Neuron (in vitro differentiated cells): ENCODE measurements at regions not wholly inside any gene's neighbourhood (a gene's known extent, or its start where the extent isn't known, plus 50 kb on each side); places are given as distances from the start of the nearest gene placed in this dataset.
"Not testable (repeated sequence)": the region's sequence is repeated elsewhere in the genome, so short reads cannot be mapped to it uniquely, and the experiment has no call there.

Experiments
- H2AFZ ChIP-seq: one replicate; pipeline ENCODE4 v1.6.1; 2013; ENCODE audit warnings: low read depth, mild to moderate bottlenecking, inconsistent platforms, low read length, moderate library complexity
- H3K27me3 ChIP-seq: one replicate; pipeline ENCODE4 v1.6.1; 2013; ENCODE audit warnings: low read length; ENCODE audit not compliant: insufficient read depth
- H3K36me3 ChIP-seq: one replicate; pipeline ENCODE4 v1.6.1; 2013; ENCODE audit warnings: low read length; ENCODE audit not compliant: insufficient read depth
- H3K4me1 ChIP-seq: one replicate; pipeline ENCODE4 v1.6.1; 2013; ENCODE audit warnings: low read length; ENCODE audit not compliant: insufficient read depth
- H3K4me3 ChIP-seq: 2 replicates; pipeline ENCODE4 v1.5.1; 2013; ENCODE audit warnings: mild to moderate bottlenecking, low read length, moderate library complexity
- H3K9me3 ChIP-seq: one replicate; pipeline ENCODE4 v1.6.1; 2013; ENCODE audit warnings: low read length

GRCh38 chr6:104460738-104461483 lies 398.8 kb downstream of the HACE1 start:
- Histone ChIP-seq H3K9me3 (no peaks in the 10 kb centered on the region), H3K4me3 (no peak overlapping the region), H3K4me1 (no peaks in the 10 kb centered on the region), H3K36me3 (no peaks in the 10 kb centered on the region), H3K27me3 (no peaks in the 10 kb centered on the region), H2AFZ (no peak overlapping the region)

- Histone ChIP-seq H3K4me3 (no peak overlapping the region), H3K27me3 (no peaks in the 10 kb centered on the region), H3K36me3 (no peaks in the 10 kb centered on the region), H3K4me1 (no peaks in the 10 kb centered on the region), H3K9me3 (no peaks in the 10 kb centered on the region), H2AFZ (no peak overlapping the region)
These were observed 400.2 kb downstream of the HACE1 start for GRCh38 chr6:104459543-104459942.

GRCh38 chr6:104449918-104450317 lies 409.8 kb downstream of the HACE1 start:
- H3K27me3 ChIP-seq: no peaks in the 10 kb centered on the region
- H3K4me1 ChIP-seq: peaks cover 2% of the 10 kb centered on the region
- H3K36me3 ChIP-seq: no peaks in the 10 kb centered on the region
- H2AFZ ChIP-seq: no peak overlapping the region
- no peaks in the 10 kb centered on the region for H3K9me3 ChIP-seq
- no peak overlapping the region for H3K4me3 ChIP-seq

GRCh38 chr6:104446101-104447080 lies 413.3 kb downstream of the HACE1 start:
- H3K4me3 ChIP-seq, H3K27me3 ChIP-seq, H2AFZ ChIP-seq, H3K36me3 ChIP-seq, H3K4me1 ChIP-seq, H3K9me3 ChIP-seq: not testable (repeated sequence)

GRCh38 chr6:104434519-104434918 lies 425.2 kb downstream of the HACE1 start:
- H2AFZ ChIP-seq: no peak overlapping the region
- H3K4me1 ChIP-seq: no peaks in the 10 kb centered on the region
- no peaks in the 10 kb centered on the region for H3K36me3 ChIP-seq
- H3K9me3 ChIP-seq: no peaks in the 10 kb centered on the region
- no peaks in the 10 kb centered on the region for H3K27me3 ChIP-seq
- no peak overlapping the region for H3K4me3 ChIP-seq

DNA sequence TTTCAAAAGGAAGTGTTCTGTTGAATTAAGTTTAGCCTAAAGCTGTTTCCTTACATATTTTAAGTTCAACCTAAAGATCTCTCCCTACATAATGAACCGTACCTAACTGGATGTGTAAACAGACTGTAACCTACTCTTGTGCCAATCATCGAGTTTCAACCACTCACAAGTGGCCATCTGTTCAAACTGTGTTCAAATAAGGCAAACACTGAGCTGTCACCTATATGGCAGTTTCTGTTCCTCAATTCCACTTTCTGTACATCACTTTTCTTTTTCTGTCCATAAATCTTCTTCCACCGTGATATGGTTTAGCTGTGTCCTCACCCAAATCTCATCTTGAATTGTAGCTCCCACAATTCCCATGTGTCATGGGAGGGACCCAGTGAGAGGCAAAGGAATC lies 428.6 kb downstream of the HACE1 start:
- Histone ChIP-seq H3K4me3 (no peak overlapping the region), H3K36me3 (no peaks in the 10 kb centered on the region), H3K4me1 (no peaks in the 10 kb centered on the region), H2AFZ (no peak overlapping the region), H3K27me3 (no peaks in the 10 kb centered on the region), H3K9me3 (no peaks in the 10 kb centered on the region)

- Histone ChIP-seq H3K36me3 (no peaks in the 10 kb centered on the region), H3K27me3 (no peaks in the 10 kb centered on the region), H2AFZ (no peak overlapping the region), H3K4me1 (no peaks in the 10 kb centered on the region), H3K4me3 (no peak overlapping the region), H3K9me3 (no peaks in the 10 kb centered on the region)
These were observed 431.5 kb downstream of the HACE1 start for GRCh38 chr6:104428184-104428583.

DNA sequence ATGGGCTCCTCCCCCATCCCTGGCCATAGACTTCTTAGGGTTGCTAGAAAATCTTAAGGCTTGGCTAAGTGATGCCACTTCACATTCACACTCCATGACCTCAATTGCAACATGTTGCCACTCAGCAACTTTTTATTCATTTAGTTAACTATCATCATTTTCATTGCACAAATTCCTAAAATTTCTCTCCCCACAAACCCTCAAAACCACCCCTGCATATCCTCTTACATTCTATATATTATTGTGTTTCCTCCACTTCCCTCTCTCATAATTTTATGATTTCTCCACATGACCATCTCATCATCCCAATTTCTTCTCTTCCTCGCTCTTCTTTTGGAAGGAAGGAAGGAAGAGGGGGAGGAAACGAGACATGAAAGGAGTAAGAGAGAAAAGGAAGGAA lies 436.0 kb downstream of the HACE1 start:
- Histone ChIP-seq H2AFZ (no peak overlapping the region), H3K9me3 (no peaks in the 10 kb centered on the region), H3K27me3 (no peaks in the 10 kb centered on the region), H3K4me3 (no peak overlapping the region), H3K4me1 (no peaks in the 10 kb centered on the region), H3K36me3 (no peaks in the 10 kb centered on the region)

- H3K9me3 ChIP-seq: no peaks in the 10 kb centered on the region
- H3K27me3 ChIP-seq: no peaks in the 10 kb centered on the region
- no peak overlapping the region for H2AFZ ChIP-seq
- H3K36me3 ChIP-seq: no peaks in the 10 kb centered on the region
- no peaks in the 10 kb centered on the region for H3K4me1 ChIP-seq
- H3K4me3 ChIP-seq: no peak overlapping the region
These were observed 438.1 kb downstream of the HACE1 start for GRCh38 chr6:104421650-104422049.

GRCh38 chr6:104418839-104419238 lies 440.9 kb downstream of the HACE1 start:
- no peaks in the 10 kb centered on the region for H3K9me3 ChIP-seq
- no peaks in the 10 kb centered on the region for H3K36me3 ChIP-seq
- no peak overlapping the region for H3K4me3 ChIP-seq
- H2AFZ ChIP-seq: no peak overlapping the region
- H3K4me1 ChIP-seq: no peaks in the 10 kb centered on the region
- H3K27me3 ChIP-seq: no peaks in the 10 kb centered on the region

GRCh38 chr6:104418125-104418524 lies 441.6 kb downstream of the HACE1 start:
- H3K36me3 ChIP-seq: no peaks in the 10 kb centered on the region
- no peaks in the 10 kb centered on the region for H3K27me3 ChIP-seq
- H3K9me3 ChIP-seq: no peaks in the 10 kb centered on the region
- H3K4me3 ChIP-seq: no peak overlapping the region
- H3K4me1 ChIP-seq: no peaks in the 10 kb centered on the region
- H2AFZ ChIP-seq: no peak overlapping the region

DNA sequence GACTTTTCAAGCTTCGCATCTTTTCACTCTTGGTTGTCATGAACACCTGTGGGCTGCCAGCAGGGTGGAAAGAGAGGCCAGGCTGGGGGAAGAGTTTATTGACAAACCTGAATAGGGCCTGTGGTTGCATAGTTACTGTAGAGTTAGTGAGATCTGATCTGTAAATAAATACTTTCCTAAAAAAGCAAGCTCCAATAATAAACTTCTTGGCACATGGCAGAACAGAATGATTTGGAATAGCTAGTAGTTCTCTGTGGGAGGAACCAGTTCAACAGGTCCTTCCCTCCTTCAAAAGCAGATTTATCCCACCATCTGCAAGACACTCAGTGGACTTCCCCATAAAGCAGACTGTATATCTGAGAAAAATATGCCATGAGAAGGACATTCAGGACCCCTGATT lies 445.0 kb downstream of the HACE1 start:
- Histone ChIP-seq H3K36me3 (no peaks in the 10 kb centered on the region), H3K4me1 (no peaks in the 10 kb centered on the region), H3K4me3 (no peak overlapping the region), H3K27me3 (no peaks in the 10 kb centered on the region), H3K9me3 (no peaks in the 10 kb centered on the region), H2AFZ (no peak overlapping the region)

- H3K4me1 ChIP-seq: no peaks in the 10 kb centered on the region
- no peak overlapping the region for H3K4me3 ChIP-seq
These were observed 446.0 kb downstream of the HACE1 start for GRCh38 chr6:104413767-104414166.

More at GRCh38 chr6:104413767-104414166, 446.0 kb downstream of the HACE1 start:
- no peaks in the 10 kb centered on the region for H3K9me3 ChIP-seq
- no peaks in the 10 kb centered on the region for H3K27me3 ChIP-seq
- no peaks in the 10 kb centered on the region for H3K36me3 ChIP-seq
- no peak overlapping the region for H2AFZ ChIP-seq
